K562 (cell line): ENCODE measurements at regions not wholly inside any gene's neighbourhood (a gene's known extent, or its start where the extent isn't known, plus 50 kb on each side); places are given as distances from the start of the nearest gene placed in this dataset.

Source experiments
- ATAC-seq: fragments of 200-7000 bp; cut with Tn5 transposase; 3 replicates; pipeline ENCODE4 v1.9.1; 2020; ENCODE audit warnings: moderate library complexity
- BruUV-seq: library from RNA; stranded (reverse); fragments of 400-500 nt; replicated peaks from 2 replicates; lab custom pipeline; 2021; lab: Mats Ljungman, UMichigan
- CTCF ChIA-PET: fragments of 300-600 bp; formaldehyde crosslinking; extraction: SDS; loops from one replicate; lab custom pipeline; 2021; ENCODE audit warnings: low intra/inter-chr PET ratio; lab: Yijun Ruan, JAX
- POLR2A ChIA-PET: fragments of 300-600, 350-650 bp; sonication (Branson Sonifier 250); formaldehyde crosslinking; extraction: SDS; loops from one replicate; lab custom pipeline; 2021; ENCODE audit warnings: antibody characterized with exemption, inconsistent platforms; lab: Yijun Ruan, JAX
- DNase-seq, 4 experiments: peaks; one replicate each; pipeline versions ENCODE4 v3.0.0 to v3.0.0-alpha.2; 2011 to 2018; ENCODE audit warnings: low spot score in 3 of 4, mixed read lengths in 3 of 4; ENCODE audit errors: extremely low read depth in 1 of 4
- FAIRE-seq: peaks from 2 replicates; lab custom pipeline; 2011; peaks lifted over from hg19 to GRCh38; lab: Jason Lieb, UNC
- H2AFZ ChIP-seq: 2 replicates; pipeline ENCODE4 v1.6.0; 2011; ENCODE audit warnings: low read depth, low read length, control low read depth, inconsistent platforms
- H3K27ac ChIP-seq: fragments of 200-600 bp; 3 replicates; pipeline ENCODE4 v1.8.0; 2011; ENCODE audit warnings: low read depth, mild to moderate bottlenecking, control low read depth, inconsistent platforms, low read length, moderate library complexity, mixed read lengths; ENCODE audit errors: extremely low read depth
- H3K27me3 ChIP-seq, 2 experiments: fragments of 300-600 bp in 1 of 2; 2 replicates in 1 of 2; 3 replicates in 1 of 2; pipeline versions ENCODE4 v1.6.0 to v1.8.0; 2011; ENCODE audit warnings: inconsistent platforms in 2 of 2, low read length in 2 of 2, mild to moderate bottlenecking in 1 of 2, mixed read lengths in 1 of 2, moderate library complexity in 1 of 2; ENCODE audit not compliant: control insufficient read depth in 2 of 2, insufficient read depth in 2 of 2
- H3K36me3 ChIP-seq: fragments of 300-600 bp; 3 replicates; pipeline ENCODE4 v1.8.0; 2011; ENCODE audit warnings: mild to moderate bottlenecking, low read length, inconsistent platforms; ENCODE audit not compliant: control insufficient read depth, insufficient read depth
- H3K4me1 ChIP-seq, 2 experiments: fragments of 200-600 bp in 1 of 2; replicated peaks in 1 of 2; 2 replicates in 1 of 2; 3 replicates in 1 of 2; pipeline versions ENCODE4 v1.5.1 to v1.8.0; 2011; ENCODE audit warnings: inconsistent platforms in 2 of 2, low read length in 2 of 2, mild to moderate bottlenecking in 1 of 2, mixed read lengths in 1 of 2, moderate library complexity in 1 of 2; ENCODE audit not compliant: control insufficient read depth in 2 of 2, insufficient read depth in 2 of 2
- H3K4me2 ChIP-seq: 2 replicates; pipeline ENCODE4 v1.6.1; 2011; ENCODE audit warnings: low read length, control low read depth, inconsistent platforms, mixed read lengths; ENCODE audit not compliant: insufficient read depth
- H3K4me3 ChIP-seq: fragments of 200-600 bp; sonication (generic), shearing (Covaris generic); 2 replicates; pipeline ENCODE4 v1.5.1; 2016; ENCODE audit warnings: control low read depth, inconsistent platforms
- H3K79me2 ChIP-seq: fragments of 200-600 bp; 3 replicates; pipeline ENCODE4 v1.8.0; 2011; ENCODE audit warnings: low read length, inconsistent platforms; ENCODE audit not compliant: control insufficient read depth, insufficient read depth
- H3K9ac ChIP-seq, 2 experiments: 2 replicates each; pipeline versions ENCODE4 v1.6.0 to v1.6.1; 2011; ENCODE audit warnings: low read depth in 2 of 2, low read length in 2 of 2, control low read depth in 1 of 2, inconsistent platforms in 1 of 2, mild to moderate bottlenecking in 1 of 2, mixed read lengths in 1 of 2; ENCODE audit not compliant: insufficient read depth in 1 of 2
- H3K9me1 ChIP-seq: one replicate; pipeline ENCODE4 v1.6.0; 2011; ENCODE audit warnings: inconsistent platforms, mild to moderate bottlenecking, low read length, moderate library complexity; ENCODE audit not compliant: control insufficient read depth, insufficient read depth
- H3K9me3 ChIP-seq: replicated peaks from 2 replicates; pipeline ENCODE4 v1.5.1; 2011; ENCODE audit warnings: low read depth, low read length, inconsistent platforms; ENCODE audit not compliant: control insufficient read depth, insufficient read depth
- H4K20me1 ChIP-seq: replicated peaks from 2 replicates; pipeline ENCODE4 v1.6.1; 2011; ENCODE audit warnings: low read length, inconsistent platforms, mixed read lengths; ENCODE audit not compliant: control insufficient read depth, insufficient read depth
- ARID3A ChIP-seq: IDR thresholded peaks from 2 replicates; pipeline ENCODE4 v1.6.1; 2012; ENCODE audit warnings: low read depth, low read length, improper control_type of control experiment, borderline replicate concordance
- JUNB ChIP-seq: fragments of 450-650 bp; formaldehyde crosslinking; conservative IDR thresholded peaks from 2 replicates; pipeline ENCODE4 v1.4.0; 2020; ENCODE audit warnings: mild to moderate bottlenecking
- PBX2 ChIP-seq, 2 experiments: IDR thresholded peaks in 1 of 2; conservative IDR thresholded peaks in 1 of 2; 2 replicates each; pipeline ENCODE4 v1.6.1; 2016; ENCODE audit warnings: low read depth in 2 of 2, mild to moderate bottlenecking in 1 of 2, missing compliant biosample characterization in 1 of 2, missing genetic modification characterization in 1 of 2, moderate library complexity in 1 of 2
- TCF3 ChIP-seq: sonication (generic); formaldehyde crosslinking; IDR thresholded peaks from 2 replicates; pipeline ENCODE4 v1.4.0; 2020; ENCODE audit warnings: mild to moderate bottlenecking, missing genetic modification reagents
- TEAD1 ChIP-seq, 2 experiments: fragments of 450-650 bp in 1 of 2; sonication (generic) in 1 of 2; formaldehyde crosslinking; IDR thresholded peaks; 2 replicates each; pipeline versions ENCODE4 v1.4.0 to v1.8.0; 2020 to 2022; ENCODE audit warnings: mild to moderate bottlenecking in 2 of 2, missing genetic modification reagents in 1 of 2
- TSHZ1 ChIP-seq: fragments of 250-450 bp; sonication (Bioruptor Pico); IDR thresholded peaks from 2 replicates; pipeline ENCODE4 v1.4.0; 2020; ENCODE audit warnings: mild to moderate bottlenecking, moderate library complexity
- USF2 ChIP-seq: sonication (generic); formaldehyde crosslinking; IDR thresholded peaks from 2 replicates; pipeline ENCODE4 v1.5.0; 2020; ENCODE audit warnings: missing genetic modification reagents
- ZNF274 ChIP-seq: IDR thresholded peaks from 2 replicates; pipeline ENCODE4 v1.6.1; 2011; ENCODE audit warnings: low read depth, mild to moderate bottlenecking, low read length, moderate library complexity, borderline replicate concordance
- WGBS: fragments of 100-300 bp; shearing (Covaris generic); methylation state at CpG from one replicate; pipeline ENCODE4 v1.1.6; 2016; ENCODE audit warnings: low coverage, mixed read lengths; ENCODE audit not compliant: insufficient coverage; ENCODE audit errors: missing lambda C conversion rate; 5-methylcytosine and 5-hydroxymethylcytosine counted together
- in situ Hi-C: fragments of 300-500 bp; cut with MboI; formaldehyde crosslinking; loops from 4 replicates; pipeline ENCODE4 v1.15.0; 2018; ENCODE audit warnings: inconsistent platforms, mixed read lengths
- intact Hi-C: fragments of 100-400 bp; cut with micrococcal nuclease; formaldehyde crosslinking; loops from 2 replicates; pipeline ENCODE4 v1.14.2; 2022

GRCh38 chr4:54842656-54843055 is 184.9 kb downstream of the KIT start:
- H4K20me1 ChIP-seq: no peaks in the 10 kb centered on the region
- H3K36me3 ChIP-seq: no peaks in the 10 kb centered on the region
- in situ Hi-C loops (no loop called here), intact Hi-C loops (loop anchor here (10.0 kb wide), 1 partner anchor 158 kb away; no protein-coding TSS in a partner anchor)
- no peaks in the 10 kb centered on the region for H3K4me1 ChIP-seq
- H3K9ac ChIP-seq: no peak overlapping the region
- DNase-seq (no peak), FAIRE-seq (no peak), ATAC-seq (no peak)
- no peak overlapping the region for H2AFZ ChIP-seq
- no TSS peak for BruUV-seq
- no peaks in the 10 kb centered on the region for H3K9me1 ChIP-seq
- H3K4me2 ChIP-seq: no peak overlapping the region
- WGBS: 1% methylated on average over 5 of the region's 5 CpGs
- no peak overlapping the region for H3K27ac ChIP-seq
- H3K27me3 ChIP-seq: no peaks in the 10 kb centered on the region
- H3K4me3 ChIP-seq: no peak overlapping the region
- no peaks in the 10 kb centered on the region for H3K9me3 ChIP-seq
- no peaks in the 10 kb centered on the region for H3K79me2 ChIP-seq
- ChIA-PET POLR2A (no interaction called here), CTCF (no interaction called here)
- TF ChIP-seq JUNB (CRISPR knock-in tag) (no peak), TCF3 (CRISPR knock-in tag) (no peak), TSHZ1 (CRISPR knock-in tag) (no peak), ARID3A (no peak), ZNF274 (no peak), PBX2 (CRISPR knock-in tag; IDR thresholded peaks at IDR 0.05; ENCODE audit: low read depth) (no peak), PBX2 (tag; conservative IDR thresholded peaks at IDR 0.05; ENCODE audit: low read depth) (0 out of 2 replicates have a peak, but pooled peaks have one; percentile 13), USF2 (CRISPR knock-in tag) (peak; percentile 14; the same call in 1 of the 2 replicates), TEAD1 (CRISPR knock-in tag; IDR thresholded peaks at IDR 0.05) (no peak)
